Upper lobe of left lung (tissue), 4 donors: ENCODE measurements at regions not wholly inside any gene's neighbourhood (a gene's known extent, or its start where the extent isn't known, plus 50 kb on each side); places are given as distances from the start of the nearest gene placed in this dataset.

Experiments
- CTCF ChIP-seq, 6 experiments: fragments of 450-650 bp in 4 of 6; fragments of 200-600 bp in 2 of 6; sonication (generic) in 2 of 6; IDR thresholded peaks; one replicate each; pipeline ENCODE4 v1.5.1; 2016 to 2019; ENCODE audit warnings: antibody characterized with exemption in 6 of 6
- EP300 ChIP-seq, 4 donors: sonication (generic); formaldehyde crosslinking; IDR thresholded peaks; one replicate each; pipeline ENCODE4 v1.5.1; 2017; ENCODE audit warnings: antibody characterized with exemption in 4 of 4, control low read depth in 2 of 4
- POLR2A ChIP-seq, 4 donors: fragments of 450-650 bp; IDR thresholded peaks; one replicate each; pipeline ENCODE4 v1.5.1; 2016 to 2017; ENCODE audit warnings: antibody characterized with exemption in 4 of 4, mild to moderate bottlenecking in 2 of 4
- POLR2AphosphoS5 ChIP-seq, 2 donors: sonication (generic); formaldehyde crosslinking; IDR thresholded peaks; one replicate each; pipeline ENCODE4 v1.5.1; 2017; ENCODE audit warnings: antibody characterized with exemption in 2 of 2

DNA sequence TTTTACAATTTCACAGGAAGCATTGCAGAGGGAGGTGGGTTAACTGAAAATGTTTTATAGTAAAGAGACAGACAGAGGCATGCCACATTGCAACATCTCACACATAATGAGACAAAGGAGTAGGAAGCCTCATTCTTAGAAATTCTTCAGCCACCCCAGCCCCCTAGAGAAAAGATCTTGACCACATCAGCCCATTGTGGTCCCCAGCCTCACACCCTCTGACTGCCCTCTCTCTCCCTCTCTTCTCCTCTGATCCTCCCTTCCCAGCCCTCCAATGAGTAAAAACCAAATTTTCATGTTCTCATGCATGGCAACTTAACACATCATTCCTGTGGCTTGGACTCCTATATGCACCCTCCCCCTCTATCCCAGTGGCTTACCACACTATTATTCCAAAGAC lies 174.1 kb downstream of the UACA start:
- no peak for TF ChIP-seq CTCF (IDR thresholded peaks at IDR 0.05)
- TF ChIP-seq POLR2AphosphoS5 (IDR thresholded peaks at IDR 0.05): no peak
- TF ChIP-seq EP300 (IDR thresholded peaks at IDR 0.05): no peak
- no peak for TF ChIP-seq POLR2A (IDR thresholded peaks at IDR 0.05)
